Hematopoietic multipotent progenitor cell treated with erythropoietin and hydrocortisone succinate and interleukin-3 and kit ligand, for 17 days (in vitro differentiated cells): ENCODE measurements at regions not wholly inside any gene's neighbourhood (a gene's known extent, or its start where the extent isn't known, plus 50 kb on each side); places are given as distances from the start of the nearest gene placed in this dataset.
A peak's percentile ranks its signal among the peaks of the same experiment; 100 is the strongest.
"Not testable (repeated sequence)": the region's sequence is repeated elsewhere in the genome, so short reads cannot be mapped to it uniquely, and the experiment has no call there.

Source experiments
- DNase-seq: peaks from one replicate; pipeline ENCODE4 v3.0.0-alpha.2; 2015; ENCODE audit warnings: low spot score

DNA sequence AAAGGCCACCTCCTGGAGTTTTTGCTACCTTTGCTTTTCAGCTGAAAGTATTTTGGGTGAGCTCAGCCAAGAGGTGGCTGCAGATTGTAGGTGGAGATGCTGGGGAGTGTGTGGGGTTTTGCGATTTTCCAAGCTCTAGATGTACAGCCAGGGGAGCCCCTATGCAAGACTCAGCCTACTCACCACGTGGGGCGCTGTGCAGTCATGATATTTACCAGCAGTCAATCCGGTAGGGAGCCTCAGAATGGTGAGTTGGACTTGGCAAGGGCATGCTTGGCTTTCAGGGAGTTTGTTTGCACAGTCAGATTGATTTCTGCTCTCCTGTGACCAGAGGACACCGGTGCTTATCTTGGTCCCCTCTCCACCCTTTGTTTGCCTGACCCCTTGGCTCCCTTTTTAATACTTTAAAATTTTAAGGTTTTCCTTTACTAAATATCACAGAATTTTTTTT lies 175.3 kb downstream of the UTP18 start:
- no peak for DNase-seq

DNA sequence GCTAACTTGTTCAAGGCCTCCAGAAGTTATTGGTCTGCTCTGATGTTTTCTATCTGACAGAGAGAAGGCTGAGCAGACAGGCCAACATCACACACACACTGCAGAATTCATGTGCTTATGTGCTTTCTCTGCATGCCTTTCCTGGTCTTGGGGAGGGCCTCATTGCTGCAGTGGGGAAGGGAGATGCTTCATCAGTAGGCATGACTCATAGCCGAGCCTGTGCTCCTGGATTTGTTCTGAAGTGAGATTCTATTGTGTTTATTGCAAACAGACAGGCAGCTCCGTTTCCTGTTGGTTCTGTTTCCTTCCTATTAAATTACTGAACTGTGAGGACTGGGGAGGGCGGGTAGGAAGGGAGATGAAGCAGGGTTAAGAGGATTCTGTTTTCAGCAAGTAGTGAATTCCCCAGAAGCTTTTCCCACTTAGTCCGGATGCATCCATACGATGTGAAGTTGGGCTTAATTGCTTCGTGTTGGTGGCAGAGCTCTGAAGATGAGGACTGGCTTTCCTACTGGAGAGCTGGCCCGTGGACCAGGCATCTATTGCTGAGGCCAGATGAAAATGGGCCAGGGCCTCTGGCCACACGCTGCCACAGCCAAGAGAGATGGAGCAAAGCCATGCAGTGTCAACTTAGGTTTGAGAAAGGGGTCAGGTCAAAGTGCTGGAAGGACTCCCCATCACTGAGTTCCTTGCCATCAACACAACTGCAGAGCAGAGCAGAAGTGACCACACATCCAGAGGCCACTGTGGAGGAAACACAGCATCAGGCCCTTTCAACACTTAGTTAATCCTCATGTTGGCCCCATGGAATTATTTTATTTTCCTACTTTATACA lies 179.3 kb downstream of the UTP18 start:
- no peak for DNase-seq

DNA sequence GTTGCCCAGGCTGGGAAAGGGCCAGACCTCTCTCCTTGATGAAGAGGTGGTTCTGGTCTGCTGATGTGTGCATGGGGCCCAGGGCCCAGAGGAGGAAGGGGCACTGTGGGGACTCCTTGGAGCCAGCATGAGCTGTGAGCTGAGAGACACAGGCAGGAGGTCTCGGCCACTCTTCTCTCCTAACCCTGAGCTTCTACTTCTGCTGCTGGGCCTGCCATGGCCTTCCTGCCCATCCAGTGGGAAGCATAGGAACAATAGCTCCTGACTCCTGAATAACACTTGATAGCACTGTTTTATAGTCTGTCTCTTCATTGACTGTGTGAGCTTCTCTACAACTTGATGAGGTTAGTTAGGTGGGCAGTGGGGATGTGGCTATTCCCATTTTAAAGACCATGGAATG lies 181.1 kb downstream of the UTP18 start:
- no peak for DNase-seq

DNA sequence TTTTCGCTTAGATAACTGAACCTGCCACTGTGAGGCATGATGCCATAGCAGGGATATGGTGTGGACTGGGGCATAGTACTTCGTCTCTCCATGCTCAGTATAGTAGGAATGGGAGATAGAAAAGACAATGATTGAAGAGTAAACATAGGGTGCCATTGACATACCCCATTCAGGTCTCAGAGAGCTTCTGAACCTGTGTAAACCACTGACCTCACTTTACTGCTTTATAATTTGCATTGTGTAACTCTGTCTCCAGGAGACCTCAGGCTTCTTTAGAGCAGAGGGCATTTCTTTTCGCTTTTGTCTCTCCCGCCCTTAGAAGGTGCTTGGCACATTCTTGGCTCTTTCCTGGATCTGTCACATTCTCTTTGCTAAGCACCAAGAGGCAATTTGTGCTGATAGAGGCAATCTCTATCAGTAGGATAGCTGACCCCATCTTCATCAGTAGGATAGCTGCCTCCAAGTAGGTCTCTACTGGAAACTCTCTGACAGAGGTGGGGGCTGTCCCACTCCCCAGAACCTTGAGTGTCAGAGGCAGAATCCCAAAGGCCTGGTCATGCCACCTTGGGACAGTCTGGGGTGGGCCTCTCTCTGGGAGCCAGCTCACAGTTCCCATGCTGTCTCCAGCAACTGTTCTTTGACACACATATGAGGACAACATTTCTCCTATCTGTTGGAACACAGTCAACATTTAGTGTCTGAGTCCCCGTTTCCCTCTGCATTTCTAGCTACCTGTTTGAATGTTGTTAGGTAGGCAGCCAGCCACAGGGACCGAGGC lies 181.9 kb downstream of the UTP18 start:
- no peak for DNase-seq

DNA sequence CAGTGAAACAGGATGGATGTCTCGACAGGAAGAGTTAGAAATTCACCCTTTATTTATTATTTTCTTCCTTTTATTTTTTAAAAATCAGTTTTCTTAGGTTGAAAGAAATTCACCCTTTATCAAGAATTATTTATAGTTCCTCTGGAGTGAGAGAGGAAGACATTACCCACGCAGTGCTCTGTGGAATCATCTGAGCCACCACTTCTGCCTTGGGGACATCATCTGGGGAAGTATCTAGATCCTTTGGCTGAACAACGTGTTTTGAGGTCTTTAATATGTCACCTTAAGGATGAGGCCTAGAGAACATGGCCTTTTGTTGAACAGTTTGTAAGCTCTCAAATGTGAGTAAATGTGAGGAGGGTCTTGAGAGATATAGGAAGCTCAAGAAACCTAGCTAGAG lies 183.3 kb downstream of the UTP18 start:
- no peak for DNase-seq

DNA sequence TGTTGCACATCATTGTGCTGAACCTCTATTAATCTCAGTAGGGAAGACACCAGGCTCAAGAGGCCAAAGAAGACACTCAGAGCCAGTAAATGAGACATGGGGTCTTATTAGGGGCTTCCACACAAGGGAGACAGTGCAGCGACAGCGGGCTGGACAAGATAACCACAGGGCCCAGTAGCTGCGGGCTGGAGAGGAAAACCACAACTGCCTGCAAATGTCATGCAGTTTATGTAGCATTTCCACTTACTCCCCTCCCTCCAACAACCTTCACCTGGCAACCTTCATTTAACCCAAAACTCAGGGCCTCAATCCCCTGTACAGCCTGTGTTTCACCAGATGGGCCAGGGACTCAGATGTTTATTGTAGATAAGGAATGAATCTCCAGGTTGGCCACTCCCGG lies 185.6 kb downstream of the UTP18 start:
- DNase-seq: no peak

DNA sequence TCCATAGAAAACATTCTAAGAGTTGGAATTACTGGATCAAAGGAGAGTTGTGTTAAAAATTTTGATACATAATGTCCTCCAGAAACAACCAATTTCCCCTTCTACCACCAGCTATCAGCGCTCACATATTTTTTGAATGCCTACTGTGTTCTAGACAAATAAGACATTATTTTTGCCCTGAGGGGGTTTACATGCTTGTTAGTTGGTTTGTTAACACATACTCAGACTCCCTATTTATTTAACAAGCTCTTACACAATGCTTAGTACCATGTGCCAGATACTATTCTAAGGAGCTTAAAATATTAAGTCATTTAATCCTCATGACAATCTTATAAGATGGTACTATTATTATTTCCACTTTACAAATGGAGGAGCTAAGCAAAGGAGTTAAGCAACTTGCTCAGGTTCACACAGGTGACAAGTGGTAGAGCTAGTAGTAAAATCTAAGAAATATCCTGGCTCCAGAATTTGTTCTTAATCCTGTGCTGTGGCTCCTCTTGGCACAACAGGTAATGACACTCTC lies 194.2 kb downstream of the UTP18 start:
- no peak for DNase-seq

DNA sequence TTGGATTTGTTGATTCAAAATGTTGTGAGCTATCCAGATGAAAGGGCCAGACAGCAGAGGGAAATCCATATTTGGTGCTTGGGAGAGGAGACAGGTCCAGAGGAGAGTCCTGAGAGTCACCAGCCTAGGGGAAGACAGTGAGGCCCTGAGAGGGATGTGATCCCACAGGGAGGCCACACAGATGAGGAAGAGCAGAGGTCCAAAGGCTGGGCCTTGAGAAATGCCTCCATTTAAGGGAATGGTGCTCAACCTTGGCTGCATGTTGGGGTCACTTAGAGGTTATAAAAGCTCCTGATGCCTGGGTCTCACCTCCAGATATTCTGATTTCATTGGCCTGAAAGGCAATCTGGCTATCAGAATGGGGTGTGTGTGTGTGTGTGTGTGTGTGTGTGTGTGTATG lies 194.9 kb downstream of the UTP18 start:
- no peak for DNase-seq

DNA sequence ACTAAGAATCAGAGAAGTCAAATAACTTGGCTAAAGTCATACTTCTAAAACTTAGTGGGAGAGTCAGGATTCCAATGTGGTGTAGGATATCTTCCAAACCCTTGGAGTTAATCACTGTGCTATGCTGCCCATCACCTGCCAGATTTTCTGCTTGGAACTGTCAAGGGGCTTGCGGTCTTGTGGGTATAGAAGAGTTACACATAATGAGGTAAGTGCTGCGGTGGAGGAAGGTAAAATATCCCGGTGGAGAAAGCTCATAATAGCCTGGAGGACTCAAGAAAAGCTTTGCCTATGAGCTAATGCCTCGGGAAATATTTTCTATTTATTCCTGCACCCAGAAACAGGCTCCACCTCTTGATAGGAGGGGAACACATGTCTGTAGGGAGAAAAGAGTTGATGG lies 195.6 kb downstream of the UTP18 start:
- no peak for DNase-seq

DNA sequence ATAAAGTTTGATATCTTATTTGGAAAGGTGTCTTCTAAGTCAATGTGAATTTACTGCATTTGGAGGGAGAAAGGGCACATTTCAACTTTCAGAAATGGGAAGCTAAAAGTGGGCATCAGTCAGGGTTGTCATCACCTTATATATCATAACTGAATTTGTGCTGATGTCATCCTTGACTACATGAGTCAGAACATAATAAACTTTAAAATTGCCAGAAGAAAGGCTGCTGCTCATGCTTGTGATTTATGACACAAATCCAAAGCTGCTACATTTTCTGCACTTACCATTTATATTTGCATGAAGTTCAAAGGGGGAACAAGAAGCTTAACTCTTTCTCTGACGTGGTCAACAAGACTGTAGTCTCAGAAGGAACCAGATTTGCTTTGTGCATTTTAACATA lies 196.6 kb downstream of the UTP18 start:
- no peak for DNase-seq

DNA sequence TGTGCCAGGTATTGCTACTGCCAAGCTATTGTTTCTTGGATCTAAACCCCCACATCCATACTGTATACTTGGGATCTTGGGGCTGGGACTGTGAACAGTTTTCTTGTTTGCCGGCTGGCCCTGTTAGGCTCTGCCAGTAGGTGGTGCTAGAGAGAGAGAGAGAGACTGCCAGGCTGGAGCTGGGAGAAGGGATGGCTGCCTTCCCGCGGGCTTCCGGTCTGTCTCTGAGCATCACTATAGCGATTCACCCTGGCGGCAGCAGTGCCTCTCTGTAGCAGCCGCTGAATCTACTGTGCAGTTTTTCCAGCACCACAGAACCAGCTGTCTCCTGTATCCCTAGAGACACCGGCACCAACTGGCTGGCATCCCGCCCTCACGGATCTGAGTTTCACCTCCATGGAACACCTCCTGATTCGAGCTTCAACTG lies 201.2 kb downstream of the UTP18 start:
- peak; percentile 27 for DNase-seq

DNA sequence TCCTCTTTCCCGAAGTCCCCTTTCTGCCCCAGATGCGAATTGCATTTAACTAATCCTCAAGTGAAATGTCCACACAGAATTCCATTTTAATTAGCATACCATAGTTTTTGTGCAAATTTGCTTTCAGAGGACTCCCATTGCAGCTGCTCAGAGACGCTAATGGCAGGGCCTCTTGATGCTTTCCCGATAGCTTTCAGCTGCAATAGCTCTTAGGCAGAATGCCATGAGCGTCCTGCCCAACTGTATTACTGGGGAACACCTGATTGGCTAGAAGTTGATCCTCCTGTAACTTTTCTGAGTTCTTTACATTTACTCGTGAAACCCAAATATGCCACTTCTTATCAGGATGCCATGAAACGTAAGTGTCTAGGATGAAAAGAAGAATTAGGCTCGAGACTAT lies 203.0 kb downstream of the UTP18 start:
- no peak for DNase-seq

DNA sequence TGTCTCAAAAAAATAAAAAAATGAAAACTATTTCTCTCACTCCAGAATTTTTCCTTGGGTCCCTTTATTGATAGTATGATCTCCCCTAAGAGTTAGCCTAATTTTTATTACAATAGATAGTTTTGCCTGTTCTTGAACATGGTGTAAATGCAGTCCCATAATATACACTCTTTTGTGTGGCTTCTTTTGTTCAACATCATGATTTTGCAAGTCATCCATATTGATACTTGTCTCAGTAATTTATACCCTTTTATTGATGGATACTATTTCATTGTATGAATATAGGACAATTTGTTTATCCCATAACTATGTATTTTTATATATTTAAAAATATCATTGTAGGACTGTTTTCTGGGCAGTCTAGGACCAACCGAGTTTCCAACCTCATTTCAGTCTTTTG lies 207.0 kb downstream of the UTP18 start:
- DNase-seq: no peak

DNA sequence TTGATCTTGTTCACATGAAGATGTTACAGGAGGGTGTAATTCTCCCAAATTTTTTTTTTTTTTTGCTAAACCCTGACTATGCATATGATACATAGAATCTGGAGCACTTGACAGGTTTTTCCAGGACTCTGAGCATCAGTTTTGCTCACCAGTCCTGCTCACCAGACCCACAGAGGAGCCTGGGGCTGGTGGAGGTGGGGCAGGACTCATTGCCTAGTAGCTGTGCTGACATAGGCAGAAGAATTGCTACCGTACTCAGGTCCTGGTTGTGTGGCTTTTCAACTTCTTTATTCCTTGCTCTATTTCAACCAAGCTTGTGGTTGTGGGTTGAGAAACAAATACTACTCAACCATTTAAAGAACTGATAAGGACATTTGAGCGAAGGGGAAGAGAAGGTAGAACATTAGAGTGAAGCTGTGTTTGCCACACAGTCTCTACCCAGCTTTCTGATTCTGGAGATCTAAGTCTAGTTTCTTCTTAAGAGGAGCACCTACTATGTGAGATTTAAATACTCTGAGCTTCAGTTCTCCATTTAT lies 212.4 kb downstream of the UTP18 start:
- DNase-seq: no peak

DNA sequence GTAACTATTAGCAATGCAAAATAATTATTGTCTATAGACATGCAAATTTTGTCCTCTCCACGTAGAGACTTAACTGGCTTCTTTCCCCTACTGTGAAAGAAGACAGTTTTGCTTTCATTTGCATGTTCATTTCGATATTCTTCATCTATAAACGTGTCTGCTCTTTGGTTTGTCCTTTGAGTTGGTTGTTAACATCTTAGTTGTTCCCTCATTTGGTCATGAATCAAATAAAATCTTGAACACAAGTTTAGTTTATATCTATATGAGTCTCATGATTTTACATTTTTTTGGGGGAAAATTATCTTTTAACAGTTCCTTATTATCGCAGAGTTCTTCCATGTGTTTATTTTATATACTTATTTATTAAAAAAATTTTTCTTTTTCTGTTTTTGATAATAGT lies 214.4 kb downstream of the UTP18 start:
- DNase-seq: no peak

DNA sequence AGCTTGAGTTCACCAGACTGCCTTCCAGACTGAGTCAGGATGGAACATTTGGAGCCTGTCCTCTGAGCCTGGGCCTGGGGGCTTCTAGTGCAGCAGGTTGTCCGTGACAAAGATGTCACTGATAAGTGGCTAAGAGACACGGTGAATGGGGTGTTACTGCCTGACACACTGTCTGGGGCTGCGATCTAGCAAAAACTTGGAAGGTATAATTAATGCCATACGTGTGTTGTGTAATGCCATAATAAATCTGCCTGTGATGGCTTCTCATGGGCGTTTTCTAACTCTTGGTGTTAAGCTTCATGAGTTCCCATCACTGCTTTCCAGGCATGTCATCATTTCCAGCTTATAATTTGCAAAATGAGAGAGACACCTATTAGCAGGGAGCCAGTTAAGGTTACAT lies 215.4 kb downstream of the UTP18 start:
- DNase-seq: no peak

DNA sequence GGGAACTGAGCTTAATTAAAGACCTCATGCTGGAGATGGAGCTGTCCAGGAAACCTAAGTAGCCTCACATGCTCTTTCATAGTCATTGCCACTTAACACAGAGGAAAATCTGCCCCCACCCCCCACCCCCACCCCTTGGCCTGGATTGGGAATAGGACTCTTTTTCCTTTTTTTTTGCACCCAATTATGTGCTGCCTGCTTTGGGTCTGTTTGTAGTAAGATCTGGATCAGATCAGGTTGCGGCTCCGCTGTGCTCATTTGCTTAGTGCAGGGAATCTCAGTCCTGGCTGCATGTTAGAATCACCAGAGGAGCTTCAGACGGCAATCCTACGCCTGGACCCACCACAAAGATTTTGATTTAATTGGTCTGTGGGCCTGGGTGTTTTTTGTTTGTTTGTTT lies 219.0 kb downstream of the UTP18 start:
- DNase-seq: no peak

DNA sequence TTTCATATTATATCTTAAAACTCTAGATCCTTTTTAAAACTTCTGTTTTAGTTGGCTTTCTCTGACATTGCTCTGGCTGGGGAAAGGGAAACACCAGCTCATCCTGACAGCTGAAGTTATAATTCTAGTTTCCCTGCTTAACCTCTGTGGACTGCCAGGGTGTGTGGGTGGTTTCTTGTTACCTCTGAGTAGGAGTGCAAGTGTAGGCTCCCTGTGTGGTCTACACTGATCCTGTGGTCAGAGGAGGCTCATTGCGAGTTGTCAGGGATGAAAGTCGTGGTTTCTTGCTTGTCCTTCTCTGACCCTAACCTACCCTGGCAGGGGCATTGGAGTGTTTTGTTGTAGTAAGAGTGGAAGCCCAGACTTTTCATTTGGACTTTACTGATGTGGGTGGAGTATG lies 221.0 kb downstream of the UTP18 start:
- DNase-seq: no peak

DNA sequence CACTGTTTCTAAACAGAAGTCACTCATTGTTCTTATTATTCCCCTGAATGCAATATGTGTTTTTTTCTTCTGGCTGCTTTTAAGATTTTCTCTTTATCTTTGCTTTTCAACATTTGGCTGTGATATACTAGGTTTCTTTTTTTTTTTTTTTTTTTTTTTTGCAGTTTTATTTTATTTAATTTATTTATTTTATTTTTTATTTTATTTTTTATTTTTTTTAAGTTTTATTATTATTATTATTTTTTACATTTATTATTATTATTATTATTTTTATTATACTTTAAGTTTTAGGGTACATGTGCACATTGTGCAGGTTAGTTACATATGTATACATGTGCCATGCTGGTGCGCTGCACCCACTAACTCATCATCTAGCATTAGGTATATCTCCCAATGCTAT lies 221.9 kb downstream of the UTP18 start:
- not testable (repeated sequence) for DNase-seq

DNA sequence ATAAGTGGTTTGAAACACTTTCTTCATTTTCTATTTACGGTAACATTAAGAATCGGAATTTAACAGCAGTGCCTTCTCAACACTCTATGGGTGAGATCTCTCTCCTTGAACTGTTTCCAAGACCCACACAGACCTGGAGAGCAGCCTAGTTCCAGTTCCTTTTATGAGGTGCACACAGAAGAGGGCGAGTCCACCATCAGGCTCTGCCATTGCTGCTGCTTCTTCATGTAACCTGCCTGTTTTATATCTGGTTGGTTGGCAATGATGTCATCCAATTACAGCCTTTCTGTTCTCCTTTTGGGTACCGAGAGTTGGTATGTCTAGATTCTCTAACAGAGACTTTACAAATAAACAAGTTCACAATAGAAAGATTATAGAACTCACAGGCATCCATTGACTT lies 225.7 kb downstream of the UTP18 start:
- DNase-seq: no peak

DNA sequence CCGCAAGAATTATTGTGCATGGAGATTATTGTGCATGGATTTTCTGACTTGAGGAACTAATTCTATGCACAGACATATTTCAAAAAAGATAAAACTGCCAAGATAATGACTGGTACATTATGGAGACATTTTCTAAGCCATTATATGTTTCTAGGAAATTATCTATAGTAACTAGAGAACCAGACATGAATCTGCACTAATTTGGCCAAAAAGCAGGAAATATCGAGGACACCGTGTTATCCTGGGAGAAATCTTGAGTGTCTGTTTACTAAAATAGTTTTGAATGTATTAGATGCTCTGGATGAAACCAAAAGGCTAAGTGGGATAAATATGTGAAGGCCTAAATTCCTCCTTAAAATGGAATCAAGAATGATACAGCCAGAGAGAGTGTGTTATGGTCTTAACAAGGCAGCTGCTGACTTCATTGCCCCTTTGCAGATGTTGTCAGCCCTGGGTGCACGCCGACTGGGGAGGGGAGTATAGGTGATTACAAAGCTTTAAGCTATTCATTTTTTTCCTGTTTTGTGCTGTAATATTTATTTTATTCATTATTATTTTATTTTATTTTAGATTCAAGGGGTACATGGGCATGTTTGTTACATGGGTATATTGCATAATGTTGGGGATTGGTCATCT lies 226.7 kb downstream of the UTP18 start:
- no peak for DNase-seq

DNA sequence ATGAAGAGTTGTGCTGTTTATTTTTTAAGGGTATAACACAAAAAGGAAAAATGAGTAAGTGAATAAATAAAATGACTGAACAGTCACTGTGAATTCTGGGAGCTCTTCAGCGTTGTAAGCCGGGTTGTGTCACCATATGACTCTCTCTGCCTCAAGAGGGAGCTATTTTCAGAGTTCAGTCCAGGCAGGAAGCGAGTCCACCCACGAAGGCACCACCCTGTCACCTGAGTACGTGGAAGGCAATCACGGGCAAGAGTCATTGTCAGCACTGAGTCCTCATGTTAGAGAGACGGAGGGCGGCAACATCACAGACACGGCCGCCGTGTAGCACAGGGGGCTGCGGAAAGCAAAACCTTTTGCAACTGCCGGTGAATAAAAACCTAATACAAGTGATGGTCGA lies 227.6 kb downstream of the UTP18 start:
- DNase-seq: no peak

DNA sequence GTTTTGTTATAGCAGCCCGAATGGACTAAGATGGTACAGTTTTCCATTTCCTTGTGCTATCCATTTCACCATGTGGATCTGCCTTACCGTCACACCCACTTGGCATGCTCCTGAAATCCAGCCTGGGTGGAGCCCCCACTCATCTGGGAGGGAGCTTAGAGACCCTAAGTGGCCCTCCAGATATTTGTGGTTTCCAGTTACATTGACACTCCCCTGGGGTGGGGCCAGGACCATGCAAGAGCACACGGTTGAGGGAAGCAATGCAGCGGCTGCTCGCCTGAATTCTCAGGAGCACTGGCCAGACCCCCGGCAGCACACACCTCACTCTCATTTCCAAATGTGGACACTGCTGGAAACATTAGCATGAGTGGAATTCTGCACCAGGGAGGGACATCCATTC lies 231.1 kb downstream of the UTP18 start:
- no peak for DNase-seq
